ENCODE measurements at regions not wholly inside any gene's neighbourhood (a gene's known extent, or its start where the extent isn't known, plus 50 kb on each side); places are given as distances from the start of the nearest gene placed in this dataset.

GRCh38 chr1:217150366-217150765 lies 427.1 kb upstream of the ESRRG start:
- DNase-seq (no peak), ATAC-seq (ENCODE audit: low read depth) (no peak)
- Histone ChIP-seq H3K9me3 (ENCODE audit: control insufficient read depth, insufficient read depth, low read length) (no peaks in the 10 kb centered on the region), H3K4ac (ENCODE audit: low read depth, low read length) (no peak overlapping the region), H3K18ac (ENCODE audit: low read depth, low read length) (no peak overlapping the region), H2AK5ac (ENCODE audit: low read depth, low read length) (no peak overlapping the region), H4K20me1 (ENCODE audit: insufficient read depth, low read length) (no peaks in the 10 kb centered on the region), H3K9ac (ENCODE audit: low read depth, low read length) (no peak overlapping the region), H2AK9ac (replicated peaks; ENCODE audit: low read depth, low read length, poor library complexity) (no peak overlapping the region), H2BK20ac (ENCODE audit: low read depth, low read length) (no peak overlapping the region), H3K14ac (replicated peaks; ENCODE audit: low read depth, low read length) (no peak overlapping the region), H3K79me1 (ENCODE audit: low read depth in 1 of 2, low read length in 2 of 2) (no peaks in the 10 kb centered on the region), H2BK15ac (ENCODE audit: low read depth, low read length) (no peak overlapping the region), H4K8ac (ENCODE audit: low read depth in 2 of 2, low read length in 2 of 2) (no peak overlapping the region), H4K91ac (ENCODE audit: insufficient read depth, low read depth, low read length) (no peak overlapping the region), H3K56ac (ENCODE audit: extremely low read depth, insufficient read depth, low read length) (no peak overlapping the region), H3K27me3 (ENCODE audit: control insufficient read depth, insufficient read depth, low read length) (no peaks in the 10 kb centered on the region), H3K4me1 (ENCODE audit: control insufficient read depth, insufficient read depth, low read length) (no peaks in the 10 kb centered on the region), H3K36me3 (ENCODE audit: control insufficient read depth, insufficient read depth, low read length) (no peaks in the 10 kb centered on the region), H2AFZ (replicated peaks; ENCODE audit: low read length, poor library complexity) (no peak overlapping the region), H3K27ac (ENCODE audit: insufficient read depth, low read length) (no peak overlapping the region), H3K23ac (ENCODE audit: low read depth, low read length) (no peak overlapping the region), H2BK120ac (ENCODE audit: low read depth, low read length) (no peak overlapping the region), H3K4me2 (ENCODE audit: low read depth, low read length) (no peak overlapping the region), H2BK5ac (ENCODE audit: low read depth, low read length, poor library complexity, severe bottlenecking) (no peak overlapping the region), H3K9me1 (ENCODE audit: insufficient read depth, low read length) (no peaks in the 10 kb centered on the region), H3K4me3 (ENCODE audit: insufficient read depth, low read depth, low read length) (no peak overlapping the region), H4K5ac (ENCODE audit: low read depth, low read length) (no peak overlapping the region)
- no TSS peak for BruUV-seq (replicated peaks)
- intact Hi-C loops (cut with micrococcal nuclease) (loop anchor here (5.0 kb wide), 1 partner anchor 378 kb away; no protein-coding TSS in a partner anchor), dilution Hi-C loops (cut with HindIII; ENCODE audit: low sequenced_read_pairs, unreplicated experiment) (no loop called here), in situ Hi-C loops (cut with MboI; ENCODE audit: low sequenced_read_pairs) (no loop called here)
- ChIA-PET CTCF (no interaction called here), POLR2A (ENCODE audit: unreplicated experiment) (no interaction called here)
- no peak for TF ChIP-seq RFX5 (IDR thresholded peaks at IDR 0.05; ENCODE audit: low read depth, low read length)
- no peak for TF ChIP-seq CEBPB (IDR thresholded peaks at IDR 0.05; ENCODE audit: low read depth, low read length)
- TF ChIP-seq USF2 (IDR thresholded peaks at IDR 0.05; ENCODE audit: low read depth, low read length) = no peak
- no peak for TF ChIP-seq CHD1 (IDR thresholded peaks at IDR 0.05; ENCODE audit: low read depth, low read length)
- TF ChIP-seq POLR2A (IDR thresholded peaks at IDR 0.05; ENCODE audit: low read depth, low read length) = no peak
- TF ChIP-seq FOS (IDR thresholded peaks at IDR 0.05; ENCODE audit: low read depth, low read length) = no peak
- TF ChIP-seq NFE2L2 (IDR thresholded peaks at IDR 0.05; ENCODE audit: low read depth, low read length) = no peak
- no peak for TF ChIP-seq RCOR1 (IDR thresholded peaks at IDR 0.05; ENCODE audit: insufficient replicate concordance, low read length)
- no peak for TF ChIP-seq RAD21 (IDR thresholded peaks at IDR 0.05; ENCODE audit: low read length)
- no peak for TF ChIP-seq CTCF (conservative IDR thresholded peaks at IDR 0.05; ENCODE audit: low read depth, low read length)
- no peak for TF ChIP-seq MAZ (IDR thresholded peaks at IDR 0.05; ENCODE audit: borderline replicate concordance, low read depth, low read length)
- no peak for TF ChIP-seq MAFK (IDR thresholded peaks at IDR 0.05; ENCODE audit: low read depth, low read length)
- no peak for TF ChIP-seq SMC3 (IDR thresholded peaks at IDR 0.05; ENCODE audit: low read depth, low read length)
- no peak for TF ChIP-seq BHLHE40 (IDR thresholded peaks at IDR 0.05; ENCODE audit: low read depth, low read length)
- TF ChIP-seq MXI1 (IDR thresholded peaks at IDR 0.05; ENCODE audit: borderline replicate concordance, low read depth, low read length) = no peak
- TF ChIP-seq ELK1 (IDR thresholded peaks at IDR 0.05; ENCODE audit: borderline replicate concordance, low read depth, low read length) = no peak

All from IMR-90 (cell line).